H7 (cell line): ENCODE measurements at regions not wholly inside any gene's neighbourhood (a gene's known extent, or its start where the extent isn't known, plus 50 kb on each side); places are given as distances from the start of the nearest gene placed in this dataset.
A peak's percentile ranks its signal among the peaks of the same experiment; 100 is the strongest.
"Not testable (repeated sequence)": the region's sequence is repeated elsewhere in the genome, so short reads cannot be mapped to it uniquely, and the experiment has no call there.

Experiments
- DNase-seq: peaks from one replicate; pipeline ENCODE4 v3.0.0; 2012
- H3K27me3 ChIP-seq: 2 replicates; pipeline ENCODE4 v1.6.0; 2011; ENCODE audit warnings: mild to moderate bottlenecking, low read length; ENCODE audit not compliant: control insufficient read depth, insufficient read depth
- H3K36me3 ChIP-seq: replicated peaks from 2 replicates; pipeline ENCODE4 v1.5.1; 2011; ENCODE audit warnings: low read length; ENCODE audit not compliant: control insufficient read depth, insufficient read depth
- H3K4me3 ChIP-seq: 2 replicates; pipeline ENCODE4 v1.5.1; 2011; ENCODE audit warnings: low read depth, mild to moderate bottlenecking, control low read depth, low read length, moderate library complexity; ENCODE audit not compliant: insufficient read depth

DNA sequence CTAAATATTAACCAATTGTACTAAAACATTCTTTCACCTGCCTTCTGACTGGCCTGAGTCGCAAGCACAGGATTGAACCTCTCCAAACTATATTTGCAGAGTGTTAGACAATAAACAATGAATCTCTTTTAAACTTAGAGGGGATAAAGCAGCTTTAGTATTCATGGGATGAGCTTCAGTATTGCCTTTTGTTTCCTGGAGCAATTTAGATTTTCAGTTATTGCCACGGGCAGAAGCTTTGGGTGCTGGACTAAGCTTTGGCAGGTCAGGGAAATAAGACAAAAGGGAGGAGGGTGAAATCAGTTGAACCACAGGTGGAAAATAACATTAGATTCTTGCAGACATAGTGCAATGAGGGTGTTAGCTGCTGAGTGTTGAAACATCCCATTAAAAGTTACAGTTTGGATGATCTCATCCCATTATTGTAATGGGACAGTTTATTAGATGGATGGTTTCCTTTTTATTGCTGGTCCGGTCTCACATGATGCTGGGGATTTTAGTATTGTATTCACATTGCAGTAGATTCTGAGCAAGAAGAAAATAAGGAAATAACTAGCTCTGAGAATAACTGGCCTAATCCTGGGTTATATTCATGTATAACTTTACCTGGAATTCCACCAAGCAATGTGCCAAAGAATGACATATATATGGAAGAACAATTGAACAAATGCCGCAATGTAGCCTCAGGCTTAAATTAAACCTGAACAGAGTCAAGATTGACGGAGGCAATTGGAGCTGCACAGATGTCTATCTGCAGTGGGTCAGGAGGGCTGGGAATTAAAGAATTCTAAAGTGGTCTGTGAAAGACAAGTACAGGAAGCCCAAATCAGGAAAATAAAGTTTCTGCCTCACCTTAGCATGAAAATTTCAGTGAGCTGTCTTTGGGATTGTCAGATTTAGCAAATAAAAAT lies 1092.8 kb upstream of the SEL1L start:
- Histone ChIP-seq H3K4me3 (no peak overlapping the region), H3K27me3 (no peaks in the 10 kb centered on the region; the same call in 1 of the 2 replicates), H3K36me3 (no peaks in the 10 kb centered on the region)
- no peak for DNase-seq

DNA sequence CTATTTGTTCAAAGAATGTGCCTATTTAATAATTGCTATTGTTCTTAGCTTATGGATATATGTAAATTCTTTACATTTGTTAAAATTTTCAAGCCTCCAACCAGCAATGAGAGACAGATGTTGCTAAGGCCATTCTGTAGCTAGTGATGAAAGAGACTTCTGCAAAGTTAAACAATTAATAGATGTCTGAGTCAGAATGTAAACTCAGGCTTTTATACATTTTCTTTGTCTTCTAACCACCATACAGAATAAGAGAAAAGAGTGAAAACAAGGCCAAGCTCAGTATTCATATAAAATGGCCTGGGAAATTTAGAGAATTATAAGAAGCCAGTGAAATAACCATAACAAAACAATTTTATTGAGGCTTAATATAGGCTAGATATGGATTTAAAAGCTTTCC lies 1102.3 kb upstream of the SEL1L start:
- DNase-seq, result no peak
- Histone ChIP-seq H3K27me3 (no peaks in the 10 kb centered on the region), H3K36me3 (no peaks in the 10 kb centered on the region), H3K4me3 (no peak overlapping the region)

DNA sequence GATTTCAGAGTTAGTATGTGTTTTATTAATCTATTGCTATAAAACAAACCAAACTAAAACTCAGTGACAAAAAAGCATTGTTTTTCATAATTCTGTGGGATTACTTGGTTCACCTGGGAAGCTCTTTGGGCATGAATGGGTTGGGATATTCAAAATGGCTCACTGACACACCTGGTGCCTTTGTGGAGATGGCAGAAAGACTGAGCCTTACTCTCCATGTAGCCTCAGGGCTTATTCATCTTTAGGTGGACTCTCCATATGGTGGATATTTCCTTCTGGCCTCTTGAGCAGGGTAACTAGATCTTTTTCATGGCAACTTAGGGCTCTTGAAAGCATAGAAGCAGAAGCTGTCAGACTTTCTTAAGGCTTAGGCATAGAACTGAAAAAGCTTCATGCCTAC lies 1102.8 kb upstream of the SEL1L start:
- Histone ChIP-seq H3K27me3 (no peaks in the 10 kb centered on the region), H3K4me3 (no peak overlapping the region), H3K36me3 (no peaks in the 10 kb centered on the region)
- DNase-seq, result no peak

DNA sequence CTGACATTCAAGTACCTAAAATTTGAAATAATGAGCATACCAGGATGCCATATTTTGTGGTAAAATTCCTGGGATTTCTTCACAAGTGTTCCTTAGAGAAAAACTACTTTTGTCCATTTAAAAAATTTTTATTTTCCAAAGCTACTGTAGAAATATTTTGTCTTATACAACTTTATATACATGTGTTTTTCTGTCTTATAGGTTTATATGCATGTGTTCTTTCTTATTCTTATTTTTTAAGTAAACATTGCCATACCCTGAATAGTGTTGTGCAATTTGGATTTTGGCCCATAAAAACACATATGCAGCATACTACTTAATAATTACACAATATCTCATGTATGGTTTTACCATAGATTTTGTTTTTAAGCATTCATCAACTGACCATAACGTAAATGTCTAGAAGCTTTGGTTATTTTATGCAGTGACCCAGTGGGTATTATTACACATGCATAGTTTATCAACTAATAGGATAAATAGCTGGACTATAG lies 1107.4 kb upstream of the SEL1L start:
- Histone ChIP-seq H3K27me3 (no peaks in the 10 kb centered on the region), H3K36me3 (no peaks in the 10 kb centered on the region), H3K4me3 (no peak overlapping the region)
- no peak for DNase-seq

GRCh38 chr14:82642425-82642824 lies 1108.8 kb upstream of the SEL1L start:
- no peaks in the 10 kb centered on the region for H3K27me3 ChIP-seq
- H3K36me3 ChIP-seq, result no peaks in the 10 kb centered on the region
- H3K4me3 ChIP-seq, result peak overlapping the region; percentile 33; the same call in 1 of the 2 replicates
- peak; percentile 3 for DNase-seq

GRCh38 chr14:82647088-82647810 lies 1113.6 kb upstream of the SEL1L start:
- DNase-seq, result no peak
- H3K4me3 ChIP-seq, result no peak overlapping the region

GRCh38 chr14:82655770-82656169 lies 1122.1 kb upstream of the SEL1L start:
- H3K27me3 ChIP-seq, result no peaks in the 10 kb centered on the region
- DNase-seq, result no peak
- H3K4me3 ChIP-seq, result no peak overlapping the region
- H3K36me3 ChIP-seq, result no peaks in the 10 kb centered on the region; the same call in 1 of the 2 replicates

More at GRCh38 chr14:82647088-82647810, 1113.6 kb upstream of the SEL1L start:
- Histone ChIP-seq H3K27me3 (no peaks in the 10 kb centered on the region), H3K36me3 (no peaks in the 10 kb centered on the region; the same call in 1 of the 2 replicates)

DNA sequence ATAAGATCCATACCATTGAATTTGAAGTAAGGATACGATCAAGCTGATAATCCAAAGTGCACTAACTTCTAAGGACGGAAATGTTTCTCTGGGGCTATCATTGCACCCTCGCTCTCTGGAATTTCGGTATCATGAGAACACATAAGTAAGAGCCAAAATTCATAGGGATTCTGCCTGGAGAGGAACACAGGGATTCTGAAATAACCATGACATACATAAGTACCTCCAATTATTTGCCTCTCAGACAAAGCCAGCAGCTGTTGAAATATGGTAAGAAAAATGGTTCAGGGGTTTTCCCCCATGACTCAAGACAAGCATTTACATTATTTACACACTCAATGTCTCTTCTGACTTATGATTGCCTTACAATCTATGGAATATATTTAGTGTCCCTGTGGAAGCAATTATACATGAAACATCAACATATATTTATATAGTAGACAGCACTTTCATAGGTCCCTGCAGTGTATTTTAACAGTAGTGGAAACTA lies 1123.6 kb upstream of the SEL1L start:
- Histone ChIP-seq H3K4me3 (no peak overlapping the region), H3K27me3 (no peaks in the 10 kb centered on the region), H3K36me3 (no peaks in the 10 kb centered on the region)
- no peak for DNase-seq

GRCh38 chr14:82661258-82661657 lies 1127.6 kb upstream of the SEL1L start:
- Histone ChIP-seq H3K27me3 (no peaks in the 10 kb centered on the region), H3K36me3 (no peaks in the 10 kb centered on the region), H3K4me3 (no peak overlapping the region)
- no peak for DNase-seq

DNA sequence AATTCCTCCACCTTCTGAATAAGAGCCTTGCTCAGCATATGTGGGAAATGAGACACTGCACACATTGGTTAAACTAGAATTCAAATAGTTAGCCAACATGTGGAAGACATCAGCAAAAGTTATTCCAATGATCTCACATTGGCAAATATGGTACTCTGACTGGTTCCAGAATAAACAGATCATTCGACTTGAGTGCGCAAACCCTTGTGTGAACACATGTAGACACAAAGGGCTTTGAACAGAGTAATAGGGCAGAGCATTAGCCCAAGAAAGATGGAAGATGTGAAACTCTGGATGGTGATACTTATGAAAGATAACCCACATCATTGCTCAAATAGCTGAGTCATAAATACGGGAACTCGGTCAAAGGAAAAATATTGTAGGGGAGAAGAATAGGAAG lies 1133.4 kb upstream of the SEL1L start:
- no peak for DNase-seq

DNA sequence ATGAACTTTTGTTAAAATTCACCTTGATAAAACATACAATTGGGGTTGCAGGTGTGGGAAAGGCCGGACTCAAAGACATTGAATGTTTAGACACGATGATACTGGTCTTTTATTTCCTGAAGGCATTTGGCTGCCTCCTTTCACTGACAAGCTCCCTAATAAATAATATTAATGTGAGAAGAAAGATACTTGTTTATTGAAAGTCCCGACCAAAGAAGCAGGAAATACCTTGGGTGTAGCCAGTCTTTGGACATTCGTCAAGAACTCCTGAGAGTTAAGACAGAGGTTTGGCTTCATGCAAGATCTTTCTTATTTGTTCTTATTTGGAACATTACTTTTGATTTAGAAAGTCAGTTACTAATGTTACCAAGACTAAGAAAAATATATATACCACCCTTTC lies 1133.8 kb upstream of the SEL1L start:
- Histone ChIP-seq H3K36me3 (no peaks in the 10 kb centered on the region), H3K27me3 (no peaks in the 10 kb centered on the region), H3K4me3 (no peak overlapping the region)
- no peak for DNase-seq

More for the DNA sequence above, 1133.4 kb upstream of the SEL1L start:
- H3K36me3 ChIP-seq, result no peaks in the 10 kb centered on the region
- H3K27me3 ChIP-seq, result no peaks in the 10 kb centered on the region
- no peak overlapping the region for H3K4me3 ChIP-seq

GRCh38 chr14:82676403-82676802 lies 1142.8 kb upstream of the SEL1L start:
- H3K4me3 ChIP-seq, result no peak overlapping the region
- no peak for DNase-seq
- H3K36me3 ChIP-seq, result no peaks in the 10 kb centered on the region
- no peaks in the 10 kb centered on the region for H3K27me3 ChIP-seq

DNA sequence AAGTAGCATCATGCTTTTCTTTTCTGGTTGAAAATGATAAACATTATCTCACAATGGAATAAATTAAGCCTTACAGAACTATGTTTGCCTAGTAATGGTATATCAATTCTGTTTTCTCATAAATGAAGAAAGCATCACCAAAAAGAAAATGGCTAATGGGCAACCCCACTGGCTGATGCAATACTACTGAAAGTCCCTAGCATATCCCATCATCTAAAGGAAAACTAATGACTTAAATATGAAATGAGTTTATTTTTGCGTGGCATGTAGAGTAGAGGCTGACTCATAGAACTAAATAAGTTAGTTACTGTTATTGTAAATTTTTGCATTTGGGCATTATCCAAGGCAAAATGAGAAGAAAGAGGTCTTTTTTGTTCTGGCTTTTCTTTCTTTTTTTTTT lies 1156.3 kb upstream of the SEL1L start:
- Histone ChIP-seq H3K4me3 (no peak overlapping the region), H3K27me3 (no peaks in the 10 kb centered on the region), H3K36me3 (no peaks in the 10 kb centered on the region)
- no peak for DNase-seq

GRCh38 chr14:82691191-82691590 lies 1157.5 kb upstream of the SEL1L start:
- not testable (repeated sequence) for H3K27me3 ChIP-seq, H3K4me3 ChIP-seq, H3K36me3 ChIP-seq, DNase-seq

GRCh38 chr14:82694820-82695219 lies 1161.2 kb upstream of the SEL1L start:
- no peaks in the 10 kb centered on the region for H3K27me3 ChIP-seq
- no peak for DNase-seq

More at GRCh38 chr14:82694820-82695219, 1161.2 kb upstream of the SEL1L start:
- no peaks in the 10 kb centered on the region for H3K36me3 ChIP-seq
- no peak overlapping the region for H3K4me3 ChIP-seq
